ENCODE measurements at regions not wholly inside any gene's neighbourhood (a gene's known extent, or its start where the extent isn't known, plus 50 kb on each side); places are given as distances from the start of the nearest gene placed in this dataset.

- CTCF ChIA-PET = interaction anchor here (0.8 kb wide), 1 partner anchor 392 kb away, joined by 3 read pairs; no protein-coding TSS in a partner anchor
Observed at GRCh38 chr1:115203287-115203686, 114.0 kb upstream of the TSPAN2 start.

GRCh38 chr1:115201598-115201997 lies 112.3 kb upstream of the TSPAN2 start:
- H3K27ac ChIP-seq (ENCODE audit: extremely low read depth, low read depth, low read length) = no peak overlapping the region
- no peaks in the 10 kb centered on the region for H3K36me3 ChIP-seq (ENCODE audit: control insufficient read depth in 2 of 2, insufficient read depth in 1 of 2, low read length in 2 of 2)
- no peaks in the 10 kb centered on the region for H3K9me3 ChIP-seq (ENCODE audit: control insufficient read depth, insufficient read depth, low read depth, low read length)
- no peaks in the 10 kb centered on the region for H3K4me1 ChIP-seq (ENCODE audit: control insufficient read depth, insufficient read depth, low read length)
- ChIA-PET CTCF (interaction anchor here (0.6 to 1.1 kb wide), 2 partner anchors 16 to 160 kb away, joined by 3 to 4 read pairs; no protein-coding TSS in a partner anchor), POLR2A (no interaction called here)
- TF ChIP-seq KLF10 (tag by site-specific recombination; IDR thresholded peaks at IDR 0.05) (no peak), ZNF146 (tag by site-specific recombination; IDR thresholded peaks at IDR 0.05) (no peak)
- no peak overlapping the region for H3K4me3 ChIP-seq (ENCODE audit: low read depth, low read length)

More at GRCh38 chr1:115203287-115203686, 114.0 kb upstream of the TSPAN2 start:
- Histone ChIP-seq H3K4me1 (ENCODE audit: control insufficient read depth, insufficient read depth, low read length) (no peaks in the 10 kb centered on the region), H3K36me3 (ENCODE audit: control insufficient read depth in 2 of 2, insufficient read depth in 1 of 2, low read length in 2 of 2) (no peaks in the 10 kb centered on the region), H3K9me3 (ENCODE audit: control insufficient read depth, insufficient read depth, low read depth, low read length) (no peaks in the 10 kb centered on the region), H3K4me3 (ENCODE audit: low read depth, low read length) (no peak overlapping the region), H3K27ac (ENCODE audit: extremely low read depth, low read depth, low read length) (no peak overlapping the region)
- POLR2A ChIA-PET = no interaction called here
- peak; percentile 96 for TF ChIP-seq SETDB1 (IDR thresholded peaks at IDR 0.05; ENCODE audit: insufficient read length, low read length)
- TF ChIP-seq ZNF837 (tag by site-specific recombination; IDR thresholded peaks at IDR 0.05) = no peak

GRCh38 chr1:115199416-115200132 lies 110.3 kb upstream of the TSPAN2 start:
- Histone ChIP-seq H3K4me3 (ENCODE audit: low read depth, low read length) (no peak overlapping the region), H3K4me1 (ENCODE audit: control insufficient read depth, insufficient read depth, low read length) (no peaks in the 10 kb centered on the region), H3K27ac (ENCODE audit: extremely low read depth, low read depth, low read length) (no peak overlapping the region), H3K9me3 (ENCODE audit: control insufficient read depth, insufficient read depth, low read depth, low read length) (no peaks in the 10 kb centered on the region), H3K36me3 (ENCODE audit: control insufficient read depth in 2 of 2, insufficient read depth in 1 of 2, low read length in 2 of 2) (no peaks in the 10 kb centered on the region)
- POLR2A ChIA-PET = no interaction called here
- CTCF ChIA-PET = no interaction called here
- no peak for TF ChIP-seq ATF2 (tag by site-specific recombination; IDR thresholded peaks at IDR 0.05; ENCODE audit: low read depth)
- TF ChIP-seq, protein P1, sequence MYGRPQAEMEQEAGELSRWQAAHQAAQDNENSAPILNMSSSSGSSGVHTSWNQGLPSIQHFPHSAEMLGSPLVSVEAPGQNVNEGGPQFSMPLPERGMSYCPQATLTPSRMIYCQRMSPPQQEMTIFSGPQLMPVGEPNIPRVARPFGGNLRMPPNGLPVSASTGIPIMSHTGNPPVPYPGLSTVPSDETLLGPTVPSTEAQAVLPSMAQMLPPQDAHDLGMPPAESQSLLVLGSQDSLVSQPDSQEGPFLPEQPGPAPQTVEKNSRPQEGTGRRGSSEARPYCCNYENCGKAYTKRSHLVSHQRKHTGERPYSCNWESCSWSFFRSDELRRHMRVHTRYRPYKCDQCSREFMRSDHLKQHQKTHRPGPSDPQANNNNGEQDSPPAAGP (tag by site-specific recombination; IDR thresholded peaks at IDR 0.05) = no peak
- no peak for TF ChIP-seq ZNF169 (tag by site-specific recombination; IDR thresholded peaks at IDR 0.05)
- TF ChIP-seq ZNF654 (tag by site-specific recombination; IDR thresholded peaks at IDR 0.05; ENCODE audit: low read depth) = no peak
- no peak for TF ChIP-seq ZNF37A (tag by site-specific recombination; IDR thresholded peaks at IDR 0.05)

GRCh38 chr1:115198938-115199337 lies 109.6 kb upstream of the TSPAN2 start:
- H3K4me3 ChIP-seq (ENCODE audit: low read depth, low read length) = no peak overlapping the region
- CTCF ChIA-PET = no interaction called here
- TF ChIP-seq ZNF639 (tag by site-specific recombination; IDR thresholded peaks at IDR 0.05) (no peak), GFI1B (tag by site-specific recombination; IDR thresholded peaks at IDR 0.05) (no peak), SETDB1 (IDR thresholded peaks at IDR 0.05; ENCODE audit: insufficient read length, low read length) (no peak), ZNF121 (tag by site-specific recombination; IDR thresholded peaks at IDR 0.05) (no peak), ZNF37A (tag by site-specific recombination; IDR thresholded peaks at IDR 0.05) (no peak), ZNF561 (tag by site-specific recombination; IDR thresholded peaks at IDR 0.05; ENCODE audit: borderline replicate concordance) (no peak), ZFP37 (tag by site-specific recombination; IDR thresholded peaks at IDR 0.05) (no peak)
- TF ChIP-seq, protein P2, sequence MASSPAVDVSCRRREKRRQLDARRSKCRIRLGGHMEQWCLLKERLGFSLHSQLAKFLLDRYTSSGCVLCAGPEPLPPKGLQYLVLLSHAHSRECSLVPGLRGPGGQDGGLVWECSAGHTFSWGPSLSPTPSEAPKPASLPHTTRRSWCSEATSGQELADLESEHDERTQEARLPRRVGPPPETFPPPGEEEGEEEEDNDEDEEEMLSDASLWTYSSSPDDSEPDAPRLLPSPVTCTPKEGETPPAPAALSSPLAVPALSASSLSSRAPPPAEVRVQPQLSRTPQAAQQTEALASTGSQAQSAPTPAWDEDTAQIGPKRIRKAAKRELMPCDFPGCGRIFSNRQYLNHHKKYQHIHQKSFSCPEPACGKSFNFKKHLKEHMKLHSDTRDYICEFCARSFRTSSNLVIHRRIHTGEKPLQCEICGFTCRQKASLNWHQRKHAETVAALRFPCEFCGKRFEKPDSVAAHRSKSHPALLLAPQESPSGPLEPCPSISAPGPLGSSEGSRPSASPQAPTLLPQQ (tag by site-specific recombination; IDR thresholded peaks at IDR 0.05) = no peak
- POLR2A ChIA-PET = no interaction called here
- H3K36me3 ChIP-seq (ENCODE audit: control insufficient read depth in 2 of 2, insufficient read depth in 1 of 2, low read length in 2 of 2) = no peaks in the 10 kb centered on the region
- no peak overlapping the region for H3K27ac ChIP-seq (ENCODE audit: extremely low read depth, low read depth, low read length)
- H3K9me3 ChIP-seq (ENCODE audit: control insufficient read depth, insufficient read depth, low read depth, low read length) = no peaks in the 10 kb centered on the region
- no peaks in the 10 kb centered on the region for H3K4me1 ChIP-seq (ENCODE audit: control insufficient read depth, insufficient read depth, low read length)
